ENCODE measurements at regions not wholly inside any gene's neighbourhood (a gene's known extent, or its start where the extent isn't known, plus 50 kb on each side); places are given as distances from the start of the nearest gene placed in this dataset.

DNA sequence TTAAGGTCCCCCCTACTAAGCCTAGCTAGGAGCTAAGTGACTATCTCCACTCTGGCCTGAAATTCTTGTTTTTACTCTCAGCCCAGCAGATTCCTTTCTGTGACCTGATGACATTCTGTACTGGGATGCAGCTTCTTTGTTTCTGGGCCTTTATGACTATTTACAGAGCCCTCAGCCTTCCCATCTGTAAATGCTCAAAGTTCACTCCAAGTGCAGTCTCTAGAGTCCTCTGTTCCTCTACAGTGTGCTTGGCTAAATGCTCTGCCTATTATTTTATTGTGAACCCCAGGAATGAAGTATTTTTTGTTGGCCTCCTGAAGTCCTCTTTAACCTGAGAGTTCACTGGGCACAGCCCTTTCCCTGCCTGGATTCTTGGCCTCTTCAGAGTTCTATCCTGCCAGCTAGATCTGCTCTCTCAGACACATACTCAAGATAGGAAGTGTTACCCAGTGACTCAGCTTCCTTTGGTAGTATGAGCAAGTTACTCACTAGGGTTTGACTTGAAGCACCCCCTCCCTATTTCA is 278.1 kb upstream of the P2RY1 start:
- H3K4me3 ChIP-seq (ENCODE audit: low read length) = no peak overlapping the region; the same call in 1 of the 2 replicates
- TF ChIP-seq ZNF274 (IDR thresholded peaks at IDR 0.05; ENCODE audit: low read depth, low read length) = no peak

DNA sequence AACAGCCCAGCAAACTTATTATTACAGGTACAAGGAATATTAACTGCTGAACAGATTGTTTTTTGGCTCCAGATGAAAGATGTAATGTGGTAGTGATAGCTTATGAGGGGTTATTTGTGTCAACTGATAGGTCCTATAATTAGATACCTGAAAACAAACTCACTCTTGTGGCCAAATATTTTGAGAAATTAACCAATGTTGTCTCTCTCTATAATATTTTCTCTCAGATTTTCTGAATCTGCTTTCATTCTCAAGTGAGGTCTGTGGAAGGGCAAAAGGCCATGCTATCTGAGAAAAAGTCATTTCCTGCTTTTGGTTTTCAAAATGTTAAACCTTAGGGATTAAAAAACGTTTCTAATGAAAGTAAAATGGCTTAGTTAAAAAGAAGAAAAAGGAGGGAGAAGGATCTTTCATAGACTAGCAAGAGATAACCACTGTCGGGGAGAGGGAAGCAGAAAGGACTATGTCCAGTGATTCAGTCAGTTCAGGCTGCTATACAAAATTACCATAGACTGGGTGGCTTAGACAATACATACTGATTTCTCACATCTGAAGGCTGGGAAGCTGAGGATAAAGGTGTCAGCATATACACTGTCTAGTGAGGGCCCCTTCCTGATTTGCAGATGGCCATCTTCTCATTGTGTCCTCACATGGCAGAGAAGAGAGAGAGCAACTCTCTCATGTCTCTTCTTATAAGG is 277.5 kb upstream of the P2RY1 start:
- no peak overlapping the region for H3K4me3 ChIP-seq (ENCODE audit: low read length)
- TF ChIP-seq ZNF274 (IDR thresholded peaks at IDR 0.05; ENCODE audit: low read depth, low read length) = no peak

DNA sequence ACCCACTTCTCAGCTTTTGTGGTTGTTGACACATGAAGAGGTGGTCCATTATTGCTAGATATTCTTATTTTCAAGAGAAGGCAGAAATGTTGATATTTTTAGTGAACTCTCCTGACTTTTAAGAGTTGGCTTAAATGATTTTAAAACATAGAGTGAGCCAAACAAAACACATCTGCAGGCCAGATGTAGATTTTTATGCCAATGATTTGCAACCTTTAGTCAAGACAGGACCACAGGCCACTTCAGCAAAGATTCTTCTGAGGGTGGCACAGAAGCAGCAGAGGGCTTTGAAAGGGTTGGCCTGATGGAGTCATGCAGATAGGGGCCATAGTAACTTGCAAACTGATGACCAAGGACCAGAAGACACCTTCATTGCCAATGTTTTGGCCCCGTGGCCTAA is 276.5 kb upstream of the P2RY1 start:
- TF ChIP-seq ZNF274 (IDR thresholded peaks at IDR 0.05; ENCODE audit: low read depth, low read length) = no peak
- no peak overlapping the region for H3K4me3 ChIP-seq (ENCODE audit: low read length)

DNA sequence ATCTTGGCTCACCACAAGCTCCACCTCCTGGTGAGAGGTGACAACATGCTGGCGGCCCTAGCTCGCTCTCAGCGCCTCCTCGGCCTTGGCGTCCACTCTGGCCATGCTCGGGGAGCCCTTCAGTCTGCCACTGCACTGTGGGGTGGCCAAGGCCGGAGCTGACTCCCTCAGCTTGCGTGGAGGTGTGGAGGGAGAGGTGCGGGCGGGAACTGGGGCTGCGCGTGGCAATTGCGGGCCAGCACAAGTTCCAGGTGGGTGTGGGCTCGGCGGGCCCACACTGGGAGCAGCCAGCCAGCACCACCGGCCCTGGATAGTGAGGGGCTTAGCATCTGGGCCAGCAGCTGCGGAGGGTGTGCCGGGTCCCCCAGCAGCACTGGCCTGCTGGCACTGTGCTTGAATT is 275.7 kb upstream of the P2RY1 start:
- H3K4me3 ChIP-seq (ENCODE audit: low read length) = no peak overlapping the region
- no peak for TF ChIP-seq ZNF274 (IDR thresholded peaks at IDR 0.05; ENCODE audit: low read depth, low read length)

DNA sequence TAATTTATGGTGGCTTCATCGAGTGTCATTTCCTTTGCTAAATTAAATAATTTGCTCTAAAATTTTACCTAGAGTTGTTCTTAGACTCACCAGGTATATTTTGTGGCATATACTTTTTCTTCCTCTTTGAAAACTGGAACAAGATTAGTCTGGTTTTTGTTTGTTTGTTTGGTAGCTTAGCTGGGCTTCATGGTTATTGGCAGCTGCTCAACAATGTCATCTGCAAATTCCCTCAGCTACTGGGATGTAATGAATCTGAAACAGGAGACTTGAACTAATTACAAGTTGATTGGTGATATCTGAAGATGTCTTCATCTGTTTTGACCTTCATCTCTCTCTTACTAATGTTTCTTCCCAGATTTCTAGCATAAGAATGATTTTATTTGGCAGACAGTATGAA is 270.5 kb upstream of the P2RY1 start:
- TF ChIP-seq ZNF274 (IDR thresholded peaks at IDR 0.05; ENCODE audit: low read depth, low read length) = no peak
- H3K4me3 ChIP-seq (ENCODE audit: low read length) = no peak overlapping the region

DNA sequence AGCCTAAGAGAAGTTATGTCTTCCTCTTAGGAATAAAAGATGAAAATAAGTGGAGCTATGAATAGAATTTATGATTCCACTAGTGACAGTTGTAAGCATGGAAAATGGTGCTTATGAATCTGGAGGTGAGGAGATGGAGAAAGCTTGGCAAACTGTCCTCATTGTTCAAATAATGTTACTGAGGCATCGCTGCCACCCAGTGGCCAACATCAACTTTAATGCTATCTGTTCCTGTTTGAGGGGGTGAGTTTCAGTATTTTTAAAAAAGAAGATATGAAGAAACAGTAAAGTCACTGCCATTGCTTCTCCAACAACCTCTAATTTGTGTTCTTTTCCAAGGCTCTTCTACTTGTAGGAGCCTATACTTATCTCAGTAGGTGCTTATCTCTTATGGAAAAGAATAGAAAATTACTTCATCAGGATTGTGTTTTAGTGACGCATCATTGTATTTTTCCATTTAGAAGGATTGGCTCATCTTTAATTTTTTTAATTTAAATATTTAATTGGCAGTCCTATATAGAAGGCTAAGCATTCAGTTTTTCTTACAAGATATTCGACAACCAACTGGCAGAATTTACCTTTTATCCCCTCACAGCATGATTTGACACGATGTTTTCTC is 260.4 kb upstream of the P2RY1 start:
- H3K4me3 ChIP-seq (ENCODE audit: low read length) = no peak overlapping the region
- no peak for TF ChIP-seq ZNF274 (IDR thresholded peaks at IDR 0.05; ENCODE audit: low read depth, low read length)

DNA sequence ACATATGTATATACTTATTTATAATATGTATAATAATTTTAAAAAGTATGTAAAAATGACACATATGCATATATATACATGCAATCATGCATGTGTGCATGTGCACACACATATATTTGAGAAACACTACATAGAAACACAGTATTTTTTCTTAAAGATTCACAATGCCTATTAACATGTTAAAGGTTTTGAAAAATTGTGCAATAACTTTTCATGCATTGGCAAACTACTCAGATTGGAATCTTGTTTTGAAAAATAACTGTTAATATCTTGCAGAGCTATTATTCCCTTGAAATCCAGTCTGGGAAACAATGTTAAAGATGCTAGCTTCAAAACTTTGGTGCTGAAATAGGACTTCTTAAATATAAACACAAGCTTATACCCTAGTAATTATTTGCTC is 256.2 kb upstream of the P2RY1 start:
- no peak overlapping the region for H3K4me3 ChIP-seq (ENCODE audit: low read length)
- no peak for TF ChIP-seq ZNF274 (IDR thresholded peaks at IDR 0.05; ENCODE audit: low read depth, low read length)

DNA sequence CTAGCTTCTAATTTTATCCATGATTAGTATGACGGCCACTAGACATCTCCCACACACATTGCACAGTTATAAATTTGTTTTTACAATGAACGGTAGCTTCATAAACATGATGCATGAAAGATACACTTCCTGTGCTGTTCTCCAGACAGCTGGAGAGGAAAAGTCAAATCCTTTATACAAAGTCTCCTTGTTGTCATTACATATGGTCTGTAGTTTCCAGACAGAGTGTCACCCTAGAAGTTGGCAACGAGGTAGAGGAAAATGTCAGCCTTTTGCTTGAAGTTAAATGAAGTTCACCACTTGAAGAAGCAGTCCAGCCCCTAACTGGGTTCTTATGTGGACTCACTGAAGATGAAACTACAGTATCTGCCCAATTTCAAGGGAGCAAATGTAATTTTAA is 253.0 kb upstream of the P2RY1 start:
- TF ChIP-seq ZNF274 (IDR thresholded peaks at IDR 0.05; ENCODE audit: low read depth, low read length) = no peak
- no peak overlapping the region for H3K4me3 ChIP-seq (ENCODE audit: low read length)

DNA sequence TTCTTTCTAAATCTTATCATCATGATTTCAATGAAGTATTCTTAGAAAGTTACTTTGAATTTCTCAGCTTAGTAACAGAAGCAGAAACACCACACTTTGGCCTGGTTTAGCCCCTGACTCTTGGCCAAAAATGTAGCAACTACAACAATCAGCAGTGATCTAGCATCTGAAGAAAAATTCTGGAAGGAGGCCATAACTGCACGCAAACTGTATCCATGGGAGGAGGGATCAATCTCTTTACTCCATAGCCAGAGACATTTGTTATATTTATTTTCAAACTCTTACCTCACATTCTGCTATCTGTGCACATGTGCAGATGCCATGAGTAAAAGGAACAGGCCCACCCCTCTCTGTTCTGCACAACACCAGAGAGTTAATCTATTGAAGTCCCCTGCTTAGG is 251.0 kb upstream of the P2RY1 start:
- no peak for TF ChIP-seq ZNF274 (IDR thresholded peaks at IDR 0.05; ENCODE audit: low read depth, low read length)
- no peak overlapping the region for H3K4me3 ChIP-seq (ENCODE audit: low read length)

DNA sequence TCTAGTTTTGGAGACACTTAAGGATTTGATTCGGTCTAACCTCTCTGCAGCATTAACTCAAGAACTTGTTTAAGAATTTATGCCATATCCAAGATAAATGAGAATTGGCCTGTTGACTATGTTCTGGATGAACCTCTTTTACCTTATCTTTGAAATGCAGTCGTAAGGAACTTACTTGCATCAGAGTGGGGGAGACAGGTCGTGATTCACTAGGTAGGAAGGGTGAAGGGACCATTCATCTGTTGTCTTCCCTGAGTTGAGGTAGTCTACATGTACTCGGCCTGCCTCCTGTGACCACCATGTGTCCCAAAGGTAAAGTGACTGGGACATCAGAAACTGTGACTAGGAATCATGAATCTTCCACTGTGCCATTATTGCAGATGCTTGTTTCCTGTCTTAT is 248.0 kb upstream of the P2RY1 start:
- H3K4me3 ChIP-seq (ENCODE audit: low read length) = no peak overlapping the region
- TF ChIP-seq ZNF274 (IDR thresholded peaks at IDR 0.05; ENCODE audit: low read depth, low read length) = no peak

DNA sequence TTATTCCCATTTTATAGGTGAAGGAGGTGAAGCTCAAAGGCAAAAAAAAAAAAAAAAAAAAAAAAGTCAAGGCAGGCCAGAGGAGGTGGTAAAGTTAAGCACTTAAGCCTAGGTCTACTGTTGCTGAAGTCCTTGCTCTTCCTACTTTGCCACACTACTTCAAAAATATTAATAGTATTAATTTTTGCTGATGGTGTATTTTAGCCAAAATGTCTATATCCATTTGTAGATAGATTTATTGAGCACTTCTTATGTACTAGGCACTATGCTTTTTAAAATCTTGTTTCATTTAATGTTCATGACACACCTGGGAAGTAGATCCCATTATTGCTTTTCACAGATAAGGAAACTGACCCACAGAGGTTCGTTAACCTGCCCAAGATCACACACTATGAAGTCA is 247.1 kb upstream of the P2RY1 start:
- no peak for TF ChIP-seq ZNF274 (IDR thresholded peaks at IDR 0.05; ENCODE audit: low read depth, low read length)

DNA sequence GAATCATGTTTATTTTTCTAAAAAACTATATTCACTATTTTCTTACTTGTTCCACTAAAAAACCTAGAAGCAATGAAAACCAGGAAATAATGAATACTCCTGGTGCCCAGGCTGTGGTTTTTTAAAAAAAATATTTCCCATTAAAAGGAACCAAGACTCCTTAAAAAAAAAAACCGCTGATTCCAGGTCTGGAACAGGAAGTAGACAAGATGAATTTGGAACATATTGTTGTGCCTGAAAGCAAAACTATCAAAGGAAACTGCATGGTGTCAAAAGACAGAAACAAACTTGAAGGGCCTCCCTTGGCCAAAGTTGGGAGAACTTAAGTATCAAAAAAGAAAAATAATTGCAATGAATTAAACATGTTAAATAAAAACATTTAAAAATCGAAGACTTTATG is 245.3 kb upstream of the P2RY1 start:
- H3K4me3 ChIP-seq (ENCODE audit: low read length) = no peak overlapping the region
- TF ChIP-seq ZNF274 (IDR thresholded peaks at IDR 0.05; ENCODE audit: low read depth, low read length) = no peak

More for the DNA sequence above, 247.1 kb upstream of the P2RY1 start:
- no peak overlapping the region for H3K4me3 ChIP-seq (ENCODE audit: low read length)

DNA sequence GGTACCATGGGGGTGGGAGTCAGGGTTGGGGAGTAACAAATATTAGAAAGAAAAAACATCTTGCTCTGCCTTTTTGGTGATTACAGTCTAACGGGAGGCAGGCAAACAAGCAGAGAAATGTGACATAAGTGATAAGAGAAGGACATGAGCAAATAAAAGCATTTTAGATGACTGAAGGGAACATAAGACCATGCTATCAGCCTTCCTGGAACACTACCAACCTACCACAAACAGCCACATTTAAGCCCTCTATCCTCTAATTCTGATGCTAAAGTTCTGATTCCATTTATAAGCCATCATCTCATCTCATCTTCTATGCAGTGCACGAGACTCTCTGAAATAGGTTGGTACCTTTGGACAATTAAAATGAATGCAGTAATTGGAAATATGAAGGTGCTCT is 243.4 kb upstream of the P2RY1 start:
- no peak for TF ChIP-seq ZNF274 (IDR thresholded peaks at IDR 0.05; ENCODE audit: low read depth, low read length)
- H3K4me3 ChIP-seq (ENCODE audit: low read length) = no peak overlapping the region

DNA sequence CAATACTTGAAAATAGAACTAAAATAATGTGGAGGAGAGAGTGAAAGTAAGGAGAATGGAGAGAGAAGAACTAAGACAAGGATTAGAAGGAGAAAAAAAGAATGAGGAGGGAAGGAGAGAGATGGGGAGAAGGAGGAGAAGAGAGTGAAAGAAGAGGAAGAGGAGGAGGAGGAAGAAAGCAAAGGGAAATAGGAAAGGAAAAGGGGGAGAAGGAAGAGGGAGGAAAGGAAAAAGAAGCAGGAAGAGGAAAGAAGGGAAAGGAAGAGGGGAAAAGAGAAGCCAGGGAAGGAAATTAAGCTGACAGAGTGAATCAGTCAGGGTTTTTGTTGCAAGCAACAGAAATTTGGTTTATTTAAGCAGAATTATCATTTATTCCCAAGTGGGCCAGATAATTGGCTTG is 241.7 kb upstream of the P2RY1 start:
- TF ChIP-seq ZNF274 (IDR thresholded peaks at IDR 0.05; ENCODE audit: low read depth, low read length) = no peak
- no peak overlapping the region for H3K4me3 ChIP-seq (ENCODE audit: low read length)
